ENCODE measurements at regions not wholly inside any gene's neighbourhood (a gene's known extent, or its start where the extent isn't known, plus 50 kb on each side); places are given as distances from the start of the nearest gene placed in this dataset.
A peak's percentile ranks its signal among the peaks of the same experiment; 100 is the strongest.

- peaks cover 12% of the 10 kb centered on the region for H3K4me1 Mint-ChIP-seq
- TF ChIP-seq, protein P1, sequence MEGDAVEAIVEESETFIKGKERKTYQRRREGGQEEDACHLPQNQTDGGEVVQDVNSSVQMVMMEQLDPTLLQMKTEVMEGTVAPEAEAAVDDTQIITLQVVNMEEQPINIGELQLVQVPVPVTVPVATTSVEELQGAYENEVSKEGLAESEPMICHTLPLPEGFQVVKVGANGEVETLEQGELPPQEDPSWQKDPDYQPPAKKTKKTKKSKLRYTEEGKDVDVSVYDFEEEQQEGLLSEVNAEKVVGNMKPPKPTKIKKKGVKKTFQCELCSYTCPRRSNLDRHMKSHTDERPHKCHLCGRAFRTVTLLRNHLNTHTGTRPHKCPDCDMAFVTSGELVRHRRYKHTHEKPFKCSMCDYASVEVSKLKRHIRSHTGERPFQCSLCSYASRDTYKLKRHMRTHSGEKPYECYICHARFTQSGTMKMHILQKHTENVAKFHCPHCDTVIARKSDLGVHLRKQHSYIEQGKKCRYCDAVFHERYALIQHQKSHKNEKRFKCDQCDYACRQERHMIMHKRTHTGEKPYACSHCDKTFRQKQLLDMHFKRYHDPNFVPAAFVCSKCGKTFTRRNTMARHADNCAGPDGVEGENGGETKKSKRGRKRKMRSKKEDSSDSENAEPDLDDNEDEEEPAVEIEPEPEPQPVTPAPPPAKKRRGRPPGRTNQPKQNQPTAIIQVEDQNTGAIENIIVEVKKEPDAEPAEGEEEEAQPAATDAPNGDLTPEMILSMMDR (IDR thresholded peaks at IDR 0.05; ENCODE audit: unreplicated experiment in 3 of 3), result no peak
- H3K27ac Mint-ChIP-seq, result no peak overlapping the region
- peaks cover 29% of the 10 kb centered on the region for H3K27me3 Mint-ChIP-seq (ENCODE audit: low read depth)
- H3K9me3 Mint-ChIP-seq, result no peaks in the 10 kb centered on the region
- peak overlapping the region in 1 of 3 experiments; percentile 3 for H3K4me3 Mint-ChIP-seq
- no peaks in the 10 kb centered on the region for H3K36me3 Mint-ChIP-seq (ENCODE audit: low read depth)
Observed at GRCh38 chr11:131186629-131187101, 183.8 kb upstream of the NTM start.

GRCh38 chr11:131190446-131190845, 180.0 kb upstream of the NTM start:
- TF ChIP-seq, protein P1 (IDR thresholded peaks at IDR 0.05; ENCODE audit: unreplicated experiment in 3 of 3), result no peak
- H3K36me3 Mint-ChIP-seq (ENCODE audit: low read depth), result no peaks in the 10 kb centered on the region
- H3K4me3 Mint-ChIP-seq, result no peak overlapping the region
- no peak overlapping the region for H3K27ac Mint-ChIP-seq
- H3K9me3 Mint-ChIP-seq, result no peaks in the 10 kb centered on the region
- H3K27me3 Mint-ChIP-seq (ENCODE audit: low read depth), result peaks cover 33% of the 10 kb centered on the region
- H3K4me1 Mint-ChIP-seq, result peaks cover 38% of the 10 kb centered on the region

GRCh38 chr11:131191606-131192005, 178.8 kb upstream of the NTM start:
- H3K27me3 Mint-ChIP-seq (ENCODE audit: low read depth), result peaks cover 34% of the 10 kb centered on the region
- H3K4me1 Mint-ChIP-seq, result peaks cover 42% of the 10 kb centered on the region
- no peak overlapping the region for H3K4me3 Mint-ChIP-seq
- TF ChIP-seq, protein P1 (IDR thresholded peaks at IDR 0.05; ENCODE audit: unreplicated experiment in 3 of 3), result no peak
- no peak overlapping the region for H3K27ac Mint-ChIP-seq
- no peaks in the 10 kb centered on the region for H3K36me3 Mint-ChIP-seq (ENCODE audit: low read depth)
- H3K9me3 Mint-ChIP-seq, result no peaks in the 10 kb centered on the region

GRCh38 chr11:131192628-131193027, 177.8 kb upstream of the NTM start:
- Mint-ChIP-seq H3K9me3 (no peaks in the 10 kb centered on the region), H3K27ac (no peak overlapping the region), H3K4me1 (peaks cover 35% of the 10 kb centered on the region), H3K27me3 (ENCODE audit: low read depth) (peaks cover 32% of the 10 kb centered on the region), H3K36me3 (ENCODE audit: low read depth) (no peaks in the 10 kb centered on the region), H3K4me3 (no peak overlapping the region)
- TF ChIP-seq, protein P1 (IDR thresholded peaks at IDR 0.05; ENCODE audit: unreplicated experiment in 3 of 3), result no peak

- Mint-ChIP-seq H3K27me3 (ENCODE audit: low read depth) (peaks cover 31% of the 10 kb centered on the region), H3K27ac (no peak overlapping the region), H3K9me3 (no peaks in the 10 kb centered on the region), H3K36me3 (ENCODE audit: low read depth) (no peaks in the 10 kb centered on the region), H3K4me1 (peaks cover 35% of the 10 kb centered on the region), H3K4me3 (no peak overlapping the region)
- TF ChIP-seq, protein P1 (IDR thresholded peaks at IDR 0.05; ENCODE audit: unreplicated experiment in 3 of 3), result no peak
Observed at GRCh38 chr11:131193031-131193501, 177.3 kb upstream of the NTM start.

- no peak overlapping the region for H3K27ac Mint-ChIP-seq
- no peaks in the 10 kb centered on the region for H3K9me3 Mint-ChIP-seq
- H3K4me1 Mint-ChIP-seq, result peaks cover 35% of the 10 kb centered on the region
- peaks cover 35% of the 10 kb centered on the region for H3K27me3 Mint-ChIP-seq (ENCODE audit: low read depth)
- H3K36me3 Mint-ChIP-seq (ENCODE audit: low read depth), result no peaks in the 10 kb centered on the region
- no peak overlapping the region for H3K4me3 Mint-ChIP-seq
- TF ChIP-seq, protein P1 (IDR thresholded peaks at IDR 0.05; ENCODE audit: unreplicated experiment in 3 of 3), result no peak
Observed at GRCh38 chr11:131194726-131195125, 175.7 kb upstream of the NTM start.
